Endodermal cell (in vitro differentiated cells): ENCODE measurements at regions not wholly inside any gene's neighbourhood (a gene's known extent, or its start where the extent isn't known, plus 50 kb on each side); places are given as distances from the start of the nearest gene placed in this dataset.

Source experiments
- DNase-seq: peaks from one replicate; pipeline ENCODE4 v3.0.0-alpha.2; 2017
- H3K27ac ChIP-seq: 2 replicates; pipeline ENCODE4 v1.5.1; 2013; ENCODE audit warnings: mild to moderate bottlenecking, low read depth, low read length, moderate library complexity
- H3K27me3 ChIP-seq: 2 replicates; pipeline ENCODE4 v1.6.1; 2013; ENCODE audit warnings: mild to moderate bottlenecking, low read length, moderate library complexity; ENCODE audit not compliant: insufficient read depth, control insufficient read depth, poor library complexity, severe bottlenecking
- H3K36me3 ChIP-seq: 2 replicates; pipeline ENCODE4 v1.7.0; 2013; ENCODE audit warnings: mild to moderate bottlenecking, low read length, moderate library complexity; ENCODE audit not compliant: control insufficient read depth, insufficient read depth
- H3K4me1 ChIP-seq: one replicate; pipeline ENCODE4 v1.7.0; 2013; ENCODE audit warnings: low read length; ENCODE audit not compliant: control insufficient read depth, insufficient read depth
- H3K4me3 ChIP-seq: 2 replicates; pipeline ENCODE4 v1.5.1; 2013; ENCODE audit warnings: mild to moderate bottlenecking, low read length, moderate library complexity
- H3K9ac ChIP-seq: 2 replicates; pipeline ENCODE4 v1.6.1; 2013; ENCODE audit warnings: mild to moderate bottlenecking, low read length, moderate library complexity; ENCODE audit not compliant: poor library complexity, severe bottlenecking; ENCODE audit errors: extremely low read depth
- H3K9me3 ChIP-seq: 2 replicates; pipeline ENCODE4 v1.6.1; 2013; ENCODE audit warnings: mild to moderate bottlenecking, low read length, moderate library complexity; ENCODE audit not compliant: control insufficient read depth
- H3K27ac Mint-ChIP-seq: 2 replicates; pipeline ENCODE4 v1.8.0; 2020; ENCODE audit warnings: mixed read lengths
- H3K27me3 Mint-ChIP-seq: 2 replicates; pipeline ENCODE4 v1.8.0; 2021; ENCODE audit warnings: mild to moderate bottlenecking, mixed read lengths; ENCODE audit not compliant: insufficient read depth
- H3K36me3 Mint-ChIP-seq: 2 replicates; pipeline ENCODE4 v1.8.0; 2020; ENCODE audit warnings: low read depth, mixed read lengths
- H3K4me1 Mint-ChIP-seq: 2 replicates; pipeline ENCODE4 v1.8.0; 2020; ENCODE audit warnings: mixed read lengths
- H3K4me3 Mint-ChIP-seq: 2 replicates; pipeline ENCODE4 v1.8.0; 2020; ENCODE audit warnings: mild to moderate bottlenecking, moderate library complexity, mixed read lengths
- H3K9me3 Mint-ChIP-seq: 2 replicates; pipeline ENCODE4 v1.8.0; 2020; ENCODE audit warnings: mild to moderate bottlenecking, mixed read lengths
- WGBS, 2 experiments: methylation state at CpG; one replicate each; pipeline versions ENCODE4 v1.1.5 to v1.1.7; 2013; ENCODE audit warnings: missing lambda C conversion rate in 2 of 2, mixed read lengths in 1 of 2; ENCODE audit not compliant: insufficient coverage in 1 of 2, insufficient read length in 1 of 2; 5-methylcytosine and 5-hydroxymethylcytosine counted together
- TF ChIP-seq, protein P1 (sequence below): fragments of 200-600 bp; sonication (generic); conservative IDR thresholded peaks from 2 replicates; pipeline ENCODE4 v1.5.0; 2021; ENCODE audit warnings: antibody characterized with exemption, mild to moderate bottlenecking

GRCh38 chr7:25756601-25757000 is 395.4 kb upstream of the NFE2L3 start:
- Histone ChIP-seq H3K4me1 (peaks cover 12% of the 10 kb centered on the region), H3K27me3 (no peaks in the 10 kb centered on the region), H3K4me3 (no peak overlapping the region), H3K27ac (no peak overlapping the region), H3K36me3 (no peaks in the 10 kb centered on the region), H3K9ac (no peak overlapping the region), H3K9me3 (no peaks in the 10 kb centered on the region)
- Mint-ChIP-seq H3K27ac (no peak overlapping the region), H3K27me3 (peaks cover 1% of the 10 kb centered on the region), H3K9me3 (no peaks in the 10 kb centered on the region), H3K4me3 (no peak overlapping the region), H3K4me1 (peaks cover 17% of the 10 kb centered on the region), H3K36me3 (peaks cover 2% of the 10 kb centered on the region)
- no peak for DNase-seq
- TF ChIP-seq, protein P1, sequence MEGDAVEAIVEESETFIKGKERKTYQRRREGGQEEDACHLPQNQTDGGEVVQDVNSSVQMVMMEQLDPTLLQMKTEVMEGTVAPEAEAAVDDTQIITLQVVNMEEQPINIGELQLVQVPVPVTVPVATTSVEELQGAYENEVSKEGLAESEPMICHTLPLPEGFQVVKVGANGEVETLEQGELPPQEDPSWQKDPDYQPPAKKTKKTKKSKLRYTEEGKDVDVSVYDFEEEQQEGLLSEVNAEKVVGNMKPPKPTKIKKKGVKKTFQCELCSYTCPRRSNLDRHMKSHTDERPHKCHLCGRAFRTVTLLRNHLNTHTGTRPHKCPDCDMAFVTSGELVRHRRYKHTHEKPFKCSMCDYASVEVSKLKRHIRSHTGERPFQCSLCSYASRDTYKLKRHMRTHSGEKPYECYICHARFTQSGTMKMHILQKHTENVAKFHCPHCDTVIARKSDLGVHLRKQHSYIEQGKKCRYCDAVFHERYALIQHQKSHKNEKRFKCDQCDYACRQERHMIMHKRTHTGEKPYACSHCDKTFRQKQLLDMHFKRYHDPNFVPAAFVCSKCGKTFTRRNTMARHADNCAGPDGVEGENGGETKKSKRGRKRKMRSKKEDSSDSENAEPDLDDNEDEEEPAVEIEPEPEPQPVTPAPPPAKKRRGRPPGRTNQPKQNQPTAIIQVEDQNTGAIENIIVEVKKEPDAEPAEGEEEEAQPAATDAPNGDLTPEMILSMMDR = no peak

DNA sequence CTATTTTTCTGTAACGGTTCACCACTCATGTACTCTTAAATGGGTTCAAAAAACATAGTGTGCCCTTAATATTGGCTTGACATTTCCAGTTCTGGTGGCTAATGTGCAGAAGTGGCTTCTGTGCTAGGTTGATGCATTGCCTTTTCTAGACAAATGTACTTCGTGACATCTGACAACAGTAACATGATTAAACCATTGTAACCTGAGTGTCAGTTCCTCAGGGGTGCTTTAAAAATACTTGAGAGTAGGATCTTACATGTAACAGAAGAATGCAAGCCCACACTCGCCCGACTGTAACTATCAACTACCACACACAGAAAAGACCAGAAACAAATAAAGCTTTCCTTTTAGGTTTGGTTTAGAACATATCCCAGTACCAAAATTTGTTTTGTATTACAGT is 393.4 kb upstream of the NFE2L3 start:
- no peak for DNase-seq
- peaks cover 8% of the 10 kb centered on the region for H3K4me1 Mint-ChIP-seq
- H3K27me3 Mint-ChIP-seq = peaks cover 4% of the 10 kb centered on the region
- Histone ChIP-seq H3K4me1 (peaks cover 3% of the 10 kb centered on the region), H3K4me3 (no peak overlapping the region), H3K9me3 (no peaks in the 10 kb centered on the region), H3K9ac (no peak overlapping the region), H3K27me3 (no peaks in the 10 kb centered on the region), H3K27ac (no peak overlapping the region), H3K36me3 (no peaks in the 10 kb centered on the region)
- H3K9me3 Mint-ChIP-seq = no peaks in the 10 kb centered on the region
- TF ChIP-seq, protein P1 = no peak
- no peak overlapping the region for H3K4me3 Mint-ChIP-seq
- peaks cover 2% of the 10 kb centered on the region for H3K36me3 Mint-ChIP-seq
- H3K27ac Mint-ChIP-seq = no peak overlapping the region
- WGBS, 2 experiments = 80 to 92% methylated on average over 2 to 4 of the region's 4 CpGs

DNA sequence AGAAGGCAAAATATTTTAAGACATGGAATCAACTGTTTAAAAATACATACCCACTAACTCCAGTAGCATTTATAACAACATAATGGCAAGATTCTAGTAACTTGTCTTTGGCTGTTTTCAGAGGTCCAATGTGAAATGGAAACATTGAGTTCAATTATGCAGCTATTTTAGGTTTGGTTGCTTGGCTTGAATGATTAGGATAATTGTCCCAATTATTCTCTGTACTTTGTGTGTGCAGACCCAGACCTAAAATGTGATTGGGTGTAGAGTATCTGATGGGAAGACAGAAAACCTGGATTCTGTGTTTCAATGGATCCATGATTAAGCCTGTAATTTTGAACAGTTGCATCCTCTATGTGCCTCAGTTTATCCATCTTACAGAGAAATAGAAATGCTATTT is 392.7 kb upstream of the NFE2L3 start:
- H3K27ac ChIP-seq = no peak overlapping the region
- no peaks in the 10 kb centered on the region for H3K27me3 ChIP-seq
- Mint-ChIP-seq H3K27me3 (peaks cover 4% of the 10 kb centered on the region), H3K27ac (no peak overlapping the region), H3K4me1 (peaks cover 13% of the 10 kb centered on the region), H3K9me3 (no peaks in the 10 kb centered on the region), H3K4me3 (no peak overlapping the region), H3K36me3 (peaks cover 2% of the 10 kb centered on the region)
- H3K36me3 ChIP-seq = no peaks in the 10 kb centered on the region
- TF ChIP-seq, protein P1 = no peak
- H3K9me3 ChIP-seq = no peaks in the 10 kb centered on the region
- H3K9ac ChIP-seq = no peak overlapping the region
- no peaks in the 10 kb centered on the region for H3K4me1 ChIP-seq
- no peak overlapping the region for H3K4me3 ChIP-seq
- DNase-seq = no peak
